Smooth muscle cell (in vitro differentiated cells): ENCODE measurements at regions not wholly inside any gene's neighbourhood (a gene's known extent, or its start where the extent isn't known, plus 50 kb on each side); places are given as distances from the start of the nearest gene placed in this dataset.

Source experiments
- DNase-seq: peaks from one replicate; lab custom pipeline; 2025; ENCODE audit not compliant: unreplicated experiment; lab: John Stamatoyannopoulos, UW
- H2AFZ ChIP-seq: fragments of 200-600 bp; sonication (generic); 2 replicates; pipeline ENCODE4 v1.6.0; 2016; ENCODE audit warnings: antibody characterized with exemption, low read depth, mild to moderate bottlenecking
- H3F3A ChIP-seq: fragments of 200-600 bp; sonication (generic); 2 replicates; pipeline ENCODE4 v1.6.0; 2017; ENCODE audit warnings: antibody characterized with exemption, low read depth
- H3K27ac ChIP-seq: fragments of 200-600 bp; sonication (generic); 2 replicates; pipeline ENCODE4 v1.5.1; 2016; ENCODE audit warnings: low read depth, mild to moderate bottlenecking
- H3K27me3 ChIP-seq: fragments of 200-600 bp; sonication (generic); 2 replicates; pipeline ENCODE4 v1.6.1; 2016; ENCODE audit warnings: low read depth, mild to moderate bottlenecking
- H3K36me3 ChIP-seq: fragments of 200-600 bp; sonication (generic); 2 replicates; pipeline ENCODE4 v1.5.1; 2016; ENCODE audit warnings: low read depth
- H3K4me1 ChIP-seq: fragments of 200-600 bp; sonication (generic); 2 replicates; pipeline ENCODE4 v1.5.1; 2016; ENCODE audit warnings: low read depth
- H3K4me2 ChIP-seq: fragments of 200-600 bp; sonication (generic); 2 replicates; pipeline ENCODE4 v1.6.0; 2016; ENCODE audit warnings: mild to moderate bottlenecking
- H3K4me3 ChIP-seq: fragments of 200-600 bp; sonication (generic); 2 replicates; pipeline ENCODE4 v1.5.1; 2016; ENCODE audit warnings: mild to moderate bottlenecking
- H3K79me2 ChIP-seq: fragments of 200-600 bp; sonication (generic); 2 replicates; pipeline ENCODE4 v1.6.0; 2016; ENCODE audit warnings: low read depth, mild to moderate bottlenecking
- H3K9ac ChIP-seq: fragments of 200-600 bp; sonication (generic); 2 replicates; pipeline ENCODE4 v1.6.0; 2016; ENCODE audit warnings: low read depth
- H3K9me3 ChIP-seq: fragments of 200-600 bp; sonication (generic); replicated peaks from 2 replicates; pipeline ENCODE4 v1.5.1; 2016; ENCODE audit warnings: low read depth
- H4K20me1 ChIP-seq: fragments of 200-600 bp; sonication (generic); 2 replicates; pipeline ENCODE4 v1.6.0; 2016; ENCODE audit warnings: low read depth
- CTCF ChIP-seq: fragments of 200-600 bp; sonication (generic); IDR thresholded peaks from 2 replicates; pipeline ENCODE4 v1.5.1; 2017; ENCODE audit warnings: borderline replicate concordance, mild to moderate bottlenecking, antibody characterized with exemption; ENCODE audit not compliant: insufficient read depth, poor library complexity, severe bottlenecking
- WGBS: methylation state at CpG from one replicate; pipeline ENCODE4 v1.1.7; 2016; ENCODE audit warnings: low lambda C conversion rate; 5-methylcytosine and 5-hydroxymethylcytosine counted together

DNA sequence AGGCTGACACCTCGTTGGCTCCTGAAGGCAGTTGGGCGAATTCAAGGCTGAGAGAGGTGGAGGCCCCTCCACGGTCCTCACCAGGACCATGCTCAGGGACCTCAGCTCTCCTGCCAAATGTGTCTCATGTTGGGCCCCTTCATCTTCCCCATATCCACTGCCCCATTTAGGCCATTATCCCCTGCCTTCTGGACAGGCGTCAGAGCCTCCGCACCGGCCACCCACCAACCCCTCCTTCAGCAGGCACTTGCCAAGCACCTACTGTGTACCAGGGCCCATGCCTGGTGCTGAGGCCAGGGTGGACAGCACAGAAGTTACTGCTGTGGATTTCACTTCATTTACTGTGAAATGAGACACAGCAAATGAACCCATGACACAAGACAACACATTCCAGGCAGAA, 325.8 kb downstream of the MATN1 start:
- H3K4me2 ChIP-seq, result no peak overlapping the region
- WGBS, result 92% methylated on average over 6 of the region's 6 CpGs
- H3K4me1 ChIP-seq, result no peaks in the 10 kb centered on the region
- no peak overlapping the region for H3K27ac ChIP-seq
- no peak for DNase-seq
- peaks cover 25% of the 10 kb centered on the region for H3K27me3 ChIP-seq
- no peaks in the 10 kb centered on the region for H4K20me1 ChIP-seq
- H3F3A ChIP-seq, result no peaks in the 10 kb centered on the region
- no peaks in the 10 kb centered on the region for H3K79me2 ChIP-seq
- H2AFZ ChIP-seq, result no peak overlapping the region
- no peak overlapping the region for H3K9ac ChIP-seq
- no peak for TF ChIP-seq CTCF
- no peak overlapping the region for H3K4me3 ChIP-seq
- H3K9me3 ChIP-seq, result no peaks in the 10 kb centered on the region
- no peaks in the 10 kb centered on the region for H3K36me3 ChIP-seq

DNA sequence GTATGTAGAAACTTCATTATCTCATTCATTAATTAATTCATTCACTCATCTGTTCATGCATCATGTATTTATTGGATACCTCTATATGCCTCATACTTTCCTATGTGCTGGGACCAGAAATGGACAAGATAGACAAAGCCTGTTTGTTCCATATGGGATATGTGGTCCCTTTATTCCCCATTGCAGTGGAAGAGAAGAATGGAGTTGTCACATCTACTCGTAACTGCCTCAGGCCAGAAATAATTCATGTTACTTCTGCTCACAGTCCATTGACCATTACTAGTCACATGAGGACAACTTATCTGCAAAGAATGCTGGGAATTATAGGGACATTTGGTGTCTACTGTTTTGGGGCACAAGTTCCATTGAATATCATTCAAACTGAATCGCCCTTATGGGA, 327.8 kb downstream of the MATN1 start:
- no peak overlapping the region for H3K4me3 ChIP-seq
- no peaks in the 10 kb centered on the region for H3K79me2 ChIP-seq
- no peak for DNase-seq
- no peaks in the 10 kb centered on the region for H4K20me1 ChIP-seq
- H2AFZ ChIP-seq, result no peak overlapping the region
- H3K9ac ChIP-seq, result no peak overlapping the region
- H3K27ac ChIP-seq, result no peak overlapping the region
- no peak overlapping the region for H3K4me2 ChIP-seq
- no peaks in the 10 kb centered on the region for H3F3A ChIP-seq
- no peak for TF ChIP-seq CTCF
- WGBS, result 65% methylated on average over 2 of the region's 2 CpGs
- H3K4me1 ChIP-seq, result no peaks in the 10 kb centered on the region
- no peaks in the 10 kb centered on the region for H3K9me3 ChIP-seq
- peaks cover 29% of the 10 kb centered on the region for H3K27me3 ChIP-seq
- H3K36me3 ChIP-seq, result no peaks in the 10 kb centered on the region

- Histone ChIP-seq H2AFZ (no peak overlapping the region), H3K27me3 (peaks cover 11% of the 10 kb centered on the region), H3K4me1 (peaks cover 6% of the 10 kb centered on the region), H3K9me3 (no peaks in the 10 kb centered on the region), H3K9ac (no peak overlapping the region), H3K79me2 (no peaks in the 10 kb centered on the region), H3K36me3 (no peaks in the 10 kb centered on the region), H3K4me3 (no peak overlapping the region), H4K20me1 (no peaks in the 10 kb centered on the region), H3K27ac (no peak overlapping the region), H3K4me2 (no peak overlapping the region), H3F3A (no peaks in the 10 kb centered on the region)
- 90% methylated on average over 4 of the region's 4 CpGs for WGBS
- TF ChIP-seq CTCF, result no peak
- DNase-seq, result no peak
These were observed 335.0 kb downstream of the MATN1 start for GRCh38 chr1:30388386-30388785.

DNA sequence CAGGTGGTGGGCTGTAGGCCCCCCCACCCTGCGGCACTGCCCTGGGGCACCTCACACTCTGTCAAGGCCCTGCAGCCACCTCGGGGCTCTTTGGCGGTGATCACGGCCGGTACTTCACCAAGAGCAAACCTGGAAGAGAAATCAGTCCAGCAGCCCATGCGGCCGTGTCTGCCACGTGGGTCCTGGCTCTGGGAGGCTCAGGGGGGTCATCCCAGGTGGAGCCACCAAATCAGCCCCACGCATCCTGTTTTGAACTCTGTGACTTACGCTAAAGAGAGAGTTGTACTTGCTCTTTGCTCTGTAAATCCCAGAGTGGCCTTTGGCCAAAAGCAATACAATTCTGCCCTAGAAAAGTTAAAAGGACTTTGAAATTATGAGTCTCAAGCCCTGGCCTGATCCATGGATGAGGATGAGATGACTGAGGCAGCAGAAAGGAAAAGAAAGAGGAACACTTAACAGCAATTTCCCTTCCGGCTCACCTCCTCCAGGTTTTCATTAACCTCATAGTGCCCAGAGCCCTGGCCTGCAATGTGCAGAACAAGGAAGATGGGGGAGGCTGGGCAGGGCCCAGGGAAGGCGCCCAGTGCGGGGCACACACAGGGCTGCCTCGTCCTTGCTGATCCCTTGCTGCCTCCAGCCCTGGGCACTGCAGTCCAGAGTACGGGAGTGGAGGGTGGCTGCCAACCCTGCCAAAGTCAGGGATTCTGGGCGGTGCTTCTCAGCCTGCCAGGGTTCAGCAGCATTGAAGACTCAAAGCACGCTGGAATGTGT, 337.0 kb downstream of the MATN1 start:
- no peak for DNase-seq
- Histone ChIP-seq H3K27me3 (no peaks in the 10 kb centered on the region), H3K4me2 (no peak overlapping the region), H3K79me2 (no peaks in the 10 kb centered on the region), H3F3A (no peaks in the 10 kb centered on the region), H3K27ac (no peak overlapping the region), H3K9ac (no peak overlapping the region), H3K4me1 (peaks cover 6% of the 10 kb centered on the region), H3K36me3 (no peaks in the 10 kb centered on the region), H3K9me3 (no peaks in the 10 kb centered on the region), H3K4me3 (no peak overlapping the region), H4K20me1 (no peaks in the 10 kb centered on the region), H2AFZ (no peak overlapping the region)
- TF ChIP-seq CTCF, result no peak
- WGBS, result 86% methylated on average over 17 of the region's 17 CpGs
